ENCODE measurements at regions not wholly inside any gene's neighbourhood (a gene's known extent, or its start where the extent isn't known, plus 50 kb on each side); places are given as distances from the start of the nearest gene placed in this dataset.

DNA sequence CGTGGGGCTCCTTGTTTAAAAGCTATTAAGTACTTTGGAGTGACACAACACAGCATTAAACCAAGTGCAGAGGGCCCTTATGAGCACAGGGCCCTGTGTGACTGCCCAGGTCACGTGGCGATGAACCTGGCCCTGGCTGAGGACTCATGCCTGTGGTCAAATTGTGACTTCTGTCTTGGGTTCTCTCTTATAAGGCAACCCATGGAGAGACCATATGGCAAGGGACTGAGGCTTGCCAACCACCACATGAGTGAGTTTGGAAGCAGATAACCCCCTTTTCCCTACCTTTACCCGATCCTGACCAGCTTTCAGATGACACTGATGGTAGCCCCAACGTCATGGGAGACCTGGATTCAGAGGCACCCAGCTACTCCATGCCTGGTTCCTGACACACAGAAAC lies 140.5 kb downstream of the ZBTB18 start:
- no peaks in the 10 kb centered on the region for H3K36me3 ChIP-seq (ENCODE audit: control insufficient read depth, insufficient read depth, low read length)
- H3K4me2 ChIP-seq (ENCODE audit: low read length) = no peak overlapping the region
- no peak overlapping the region for H3K4me3 ChIP-seq (ENCODE audit: low read depth, low read length)
- TF ChIP-seq, protein P1, sequence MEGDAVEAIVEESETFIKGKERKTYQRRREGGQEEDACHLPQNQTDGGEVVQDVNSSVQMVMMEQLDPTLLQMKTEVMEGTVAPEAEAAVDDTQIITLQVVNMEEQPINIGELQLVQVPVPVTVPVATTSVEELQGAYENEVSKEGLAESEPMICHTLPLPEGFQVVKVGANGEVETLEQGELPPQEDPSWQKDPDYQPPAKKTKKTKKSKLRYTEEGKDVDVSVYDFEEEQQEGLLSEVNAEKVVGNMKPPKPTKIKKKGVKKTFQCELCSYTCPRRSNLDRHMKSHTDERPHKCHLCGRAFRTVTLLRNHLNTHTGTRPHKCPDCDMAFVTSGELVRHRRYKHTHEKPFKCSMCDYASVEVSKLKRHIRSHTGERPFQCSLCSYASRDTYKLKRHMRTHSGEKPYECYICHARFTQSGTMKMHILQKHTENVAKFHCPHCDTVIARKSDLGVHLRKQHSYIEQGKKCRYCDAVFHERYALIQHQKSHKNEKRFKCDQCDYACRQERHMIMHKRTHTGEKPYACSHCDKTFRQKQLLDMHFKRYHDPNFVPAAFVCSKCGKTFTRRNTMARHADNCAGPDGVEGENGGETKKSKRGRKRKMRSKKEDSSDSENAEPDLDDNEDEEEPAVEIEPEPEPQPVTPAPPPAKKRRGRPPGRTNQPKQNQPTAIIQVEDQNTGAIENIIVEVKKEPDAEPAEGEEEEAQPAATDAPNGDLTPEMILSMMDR (IDR thresholded peaks at IDR 0.05) = no peak
- H2AFZ ChIP-seq = no peak overlapping the region
- no peaks in the 10 kb centered on the region for H3K4me1 ChIP-seq
- no peak overlapping the region for H3K27ac ChIP-seq
- H3K9me3 ChIP-seq (ENCODE audit: control insufficient read depth, low read length) = no peaks in the 10 kb centered on the region
- H3K79me2 ChIP-seq = no peaks in the 10 kb centered on the region
- H3K9ac ChIP-seq = no peak overlapping the region
- H3K27me3 ChIP-seq (ENCODE audit: control insufficient read depth, insufficient read depth, low read length) = no peaks in the 10 kb centered on the region

DNA sequence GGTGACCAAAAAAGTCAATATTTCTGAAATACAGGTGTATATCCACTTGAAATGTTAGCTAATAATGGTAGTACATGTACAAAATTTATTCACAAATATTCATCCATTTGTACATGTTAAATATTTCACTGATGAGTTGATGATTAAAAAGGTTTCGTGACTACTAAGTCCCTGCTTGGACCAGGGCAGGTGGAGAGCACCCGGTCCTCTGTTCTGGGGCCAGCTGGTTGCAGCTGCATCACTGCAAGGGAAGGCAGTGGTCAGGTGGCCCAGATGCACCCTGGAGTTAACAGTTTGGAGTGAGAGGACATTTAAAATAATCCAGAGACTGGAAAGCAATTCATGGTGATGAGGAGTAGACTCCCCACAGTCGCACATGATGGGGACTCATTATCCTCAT lies 141.2 kb downstream of the ZBTB18 start:
- Histone ChIP-seq H3K79me2 (no peaks in the 10 kb centered on the region), H3K9me3 (ENCODE audit: control insufficient read depth, low read length) (no peaks in the 10 kb centered on the region), H2AFZ (no peak overlapping the region), H3K9ac (no peak overlapping the region), H3K36me3 (ENCODE audit: control insufficient read depth, insufficient read depth, low read length) (no peaks in the 10 kb centered on the region), H3K4me2 (ENCODE audit: low read length) (no peak overlapping the region), H3K27ac (no peak overlapping the region), H3K4me1 (no peaks in the 10 kb centered on the region), H3K27me3 (ENCODE audit: control insufficient read depth, insufficient read depth, low read length) (no peaks in the 10 kb centered on the region), H3K4me3 (ENCODE audit: low read depth, low read length) (no peak overlapping the region)
- TF ChIP-seq, protein P1 (IDR thresholded peaks at IDR 0.05) = no peak

DNA sequence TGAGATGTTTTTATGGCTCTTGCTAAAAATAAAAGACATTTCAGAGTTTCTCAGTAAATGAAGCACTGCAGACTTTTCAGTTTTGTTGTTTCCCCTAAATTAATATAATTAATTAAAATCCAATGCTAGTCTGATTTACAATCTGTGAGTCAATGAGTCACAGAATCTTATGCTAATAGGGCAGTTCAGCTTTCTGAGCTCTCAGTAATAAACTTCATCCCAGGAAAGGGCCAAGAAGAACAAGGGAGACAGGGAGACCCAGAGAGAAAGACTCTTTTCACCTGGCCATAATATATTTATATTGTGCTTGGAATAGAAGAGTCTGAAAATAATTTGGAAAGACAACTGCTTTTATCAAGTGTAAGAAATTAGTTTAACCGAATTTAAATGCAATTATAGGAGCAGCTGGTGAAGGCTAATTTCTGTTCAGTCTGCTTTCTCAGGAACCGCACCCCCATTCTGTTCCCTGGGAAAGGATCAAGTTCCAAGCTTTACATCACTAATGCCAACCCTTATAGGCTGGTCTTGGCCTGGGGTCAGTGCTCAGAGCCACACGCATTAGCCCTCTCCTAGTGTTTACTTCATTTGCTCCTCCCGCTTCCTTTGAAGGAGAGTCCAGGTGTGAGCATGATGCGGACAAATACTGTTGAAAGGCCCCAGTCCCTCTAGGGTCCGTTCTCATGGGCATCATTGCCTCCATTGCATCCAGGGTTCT lies 145.6 kb downstream of the ZBTB18 start:
- Histone ChIP-seq H3K27me3 (ENCODE audit: control insufficient read depth, insufficient read depth, low read length) (no peaks in the 10 kb centered on the region), H3K36me3 (ENCODE audit: control insufficient read depth, insufficient read depth, low read length) (no peaks in the 10 kb centered on the region), H3K4me1 (no peaks in the 10 kb centered on the region), H3K9me3 (ENCODE audit: control insufficient read depth, low read length) (no peaks in the 10 kb centered on the region), H2AFZ (no peak overlapping the region), H3K4me2 (ENCODE audit: low read length) (no peak overlapping the region), H3K9ac (no peak overlapping the region), H3K79me2 (no peaks in the 10 kb centered on the region), H3K4me3 (ENCODE audit: low read depth, low read length) (no peak overlapping the region), H3K27ac (no peak overlapping the region)
- TF ChIP-seq, protein P1 (IDR thresholded peaks at IDR 0.05) = no peak

DNA sequence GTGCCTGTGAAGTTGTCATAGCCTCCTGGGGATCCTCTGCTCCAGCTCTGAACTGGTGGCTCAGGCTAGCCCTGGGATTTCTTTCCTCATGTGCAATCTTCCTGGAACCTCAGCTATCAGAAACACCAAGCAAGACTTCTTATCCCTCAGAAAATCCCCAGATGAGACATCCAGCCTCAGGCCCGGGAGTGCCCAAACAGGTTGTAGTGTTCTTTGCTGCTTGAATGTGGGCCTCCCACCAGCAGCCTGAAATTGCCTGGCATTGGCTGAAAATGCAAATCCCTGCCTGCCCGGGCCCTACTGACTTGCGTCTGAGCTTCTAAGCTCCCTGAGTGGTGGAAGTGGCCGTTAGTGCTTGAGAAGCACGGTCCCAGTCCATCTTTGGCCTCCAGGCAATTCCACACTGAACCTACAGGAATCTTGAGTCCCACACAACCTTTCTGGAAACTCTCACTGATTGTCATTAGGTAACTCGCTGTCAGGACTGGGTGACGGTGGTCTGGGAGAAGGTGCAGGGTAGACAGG lies 146.8 kb downstream of the ZBTB18 start:
- H3K79me2 ChIP-seq = no peaks in the 10 kb centered on the region
- no peak overlapping the region for H3K4me3 ChIP-seq (ENCODE audit: low read depth, low read length)
- no peaks in the 10 kb centered on the region for H3K36me3 ChIP-seq (ENCODE audit: control insufficient read depth, insufficient read depth, low read length)
- H3K27ac ChIP-seq = no peak overlapping the region
- no peaks in the 10 kb centered on the region for H3K27me3 ChIP-seq (ENCODE audit: control insufficient read depth, insufficient read depth, low read length)
- H3K4me2 ChIP-seq (ENCODE audit: low read length) = no peak overlapping the region
- no peak overlapping the region for H3K9ac ChIP-seq
- no peaks in the 10 kb centered on the region for H3K9me3 ChIP-seq (ENCODE audit: control insufficient read depth, low read length)
- H3K4me1 ChIP-seq = no peaks in the 10 kb centered on the region
- TF ChIP-seq, protein P1 (IDR thresholded peaks at IDR 0.05) = no peak
- no peak overlapping the region for H2AFZ ChIP-seq

DNA sequence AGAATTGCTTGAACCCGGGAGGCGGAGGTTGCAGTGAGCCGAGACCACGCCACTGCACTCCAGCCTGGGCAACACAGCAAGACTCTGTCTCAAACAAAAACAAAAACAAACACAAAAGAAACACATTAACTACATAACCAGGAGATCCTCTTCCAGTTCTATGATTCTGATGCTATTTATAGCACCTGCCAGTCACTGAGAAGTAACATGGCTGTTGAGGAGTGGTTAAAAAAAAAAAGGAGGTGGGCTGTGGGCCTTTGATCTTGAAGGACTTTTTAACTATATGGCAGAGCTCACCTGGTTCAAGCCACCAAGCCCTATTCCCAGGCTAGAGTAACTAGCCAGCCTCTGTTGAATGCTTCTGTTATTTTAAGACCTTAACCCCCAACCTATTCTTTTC lies 148.8 kb downstream of the ZBTB18 start:
- TF ChIP-seq, protein P1 (IDR thresholded peaks at IDR 0.05) = no peak
- Histone ChIP-seq H3K36me3 (ENCODE audit: control insufficient read depth, insufficient read depth, low read length) (no peaks in the 10 kb centered on the region), H3K9ac (no peak overlapping the region), H3K4me2 (ENCODE audit: low read length) (no peak overlapping the region), H3K9me3 (ENCODE audit: control insufficient read depth, low read length) (no peaks in the 10 kb centered on the region), H3K4me1 (no peaks in the 10 kb centered on the region), H3K4me3 (ENCODE audit: low read depth, low read length) (no peak overlapping the region), H3K27ac (no peak overlapping the region), H3K79me2 (no peaks in the 10 kb centered on the region), H3K27me3 (ENCODE audit: control insufficient read depth, insufficient read depth, low read length) (no peaks in the 10 kb centered on the region), H2AFZ (no peak overlapping the region)
